Tibial nerve (tissue), 4 donors: ENCODE measurements at regions not wholly inside any gene's neighbourhood (a gene's known extent, or its start where the extent isn't known, plus 50 kb on each side); places are given as distances from the start of the nearest gene placed in this dataset.

Experiments used
- EP300 ChIP-seq, 2 donors: sonication (generic); formaldehyde crosslinking; IDR thresholded peaks; one replicate each; pipeline ENCODE4 v1.6.1; 2017; ENCODE audit warnings: antibody characterized with exemption in 2 of 2, mild to moderate bottlenecking in 1 of 2
- POLR2A ChIP-seq, 2 donors: fragments of 450-650 bp; IDR thresholded peaks; one replicate each; pipeline ENCODE4 v1.6.1; 2017; ENCODE audit warnings: antibody characterized with exemption in 2 of 2, mild to moderate bottlenecking in 2 of 2, moderate library complexity in 2 of 2
- TF ChIP-seq, protein P1 (sequence below), 5 experiments: fragments of 200-600 bp in 3 of 5; fragments of 450-650 bp in 2 of 5; sonication (generic) in 3 of 5; IDR thresholded peaks; one replicate each; pipeline ENCODE4 v1.5.1; 2016 to 2019; ENCODE audit warnings: antibody characterized with exemption in 5 of 5, mild to moderate bottlenecking in 3 of 5, moderate library complexity in 2 of 5

DNA sequence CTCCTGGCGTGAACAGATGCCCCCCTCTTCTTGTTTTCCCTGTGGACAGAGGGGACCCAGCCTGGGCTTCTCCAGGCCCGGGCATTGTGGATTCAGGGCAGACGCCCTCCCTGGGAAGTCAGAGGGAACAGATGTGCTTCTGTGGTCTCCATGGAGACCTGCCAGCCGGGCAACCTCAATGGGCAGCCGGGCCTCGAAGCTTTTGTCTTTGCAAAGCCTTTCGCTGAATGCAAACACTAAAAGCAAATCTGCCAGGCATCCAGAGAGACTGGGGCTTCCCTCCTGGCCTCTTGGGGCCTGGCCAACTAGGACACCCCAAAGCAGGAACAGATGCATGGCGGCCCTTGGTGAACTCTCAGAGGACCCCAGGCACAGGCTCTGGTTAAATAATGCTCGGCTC is 370.0 kb upstream of the SULF2 start:
- TF ChIP-seq, protein P1, sequence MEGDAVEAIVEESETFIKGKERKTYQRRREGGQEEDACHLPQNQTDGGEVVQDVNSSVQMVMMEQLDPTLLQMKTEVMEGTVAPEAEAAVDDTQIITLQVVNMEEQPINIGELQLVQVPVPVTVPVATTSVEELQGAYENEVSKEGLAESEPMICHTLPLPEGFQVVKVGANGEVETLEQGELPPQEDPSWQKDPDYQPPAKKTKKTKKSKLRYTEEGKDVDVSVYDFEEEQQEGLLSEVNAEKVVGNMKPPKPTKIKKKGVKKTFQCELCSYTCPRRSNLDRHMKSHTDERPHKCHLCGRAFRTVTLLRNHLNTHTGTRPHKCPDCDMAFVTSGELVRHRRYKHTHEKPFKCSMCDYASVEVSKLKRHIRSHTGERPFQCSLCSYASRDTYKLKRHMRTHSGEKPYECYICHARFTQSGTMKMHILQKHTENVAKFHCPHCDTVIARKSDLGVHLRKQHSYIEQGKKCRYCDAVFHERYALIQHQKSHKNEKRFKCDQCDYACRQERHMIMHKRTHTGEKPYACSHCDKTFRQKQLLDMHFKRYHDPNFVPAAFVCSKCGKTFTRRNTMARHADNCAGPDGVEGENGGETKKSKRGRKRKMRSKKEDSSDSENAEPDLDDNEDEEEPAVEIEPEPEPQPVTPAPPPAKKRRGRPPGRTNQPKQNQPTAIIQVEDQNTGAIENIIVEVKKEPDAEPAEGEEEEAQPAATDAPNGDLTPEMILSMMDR (IDR thresholded peaks at IDR 0.05) = no peak
- TF ChIP-seq POLR2A (IDR thresholded peaks at IDR 0.05) (no peak), EP300 (IDR thresholded peaks at IDR 0.05) (no peak)
